ENCODE measurements at regions not wholly inside any gene's neighbourhood (a gene's known extent, or its start where the extent isn't known, plus 50 kb on each side); places are given as distances from the start of the nearest gene placed in this dataset.
"Not testable (repeated sequence)": the region's sequence is repeated elsewhere in the genome, so short reads cannot be mapped to it uniquely, and the experiment has no call there.

GRCh38 chr12:91249518-91250272, 67.1 kb upstream of the DCN start:
- DNase-seq (ENCODE audit: extremely low read depth, low read depth) = no peak
- no peak overlapping the region for H3K4me3 ChIP-seq (replicated peaks; ENCODE audit: low read depth, low read length)

GRCh38 chr12:91249054-91249453, 66.4 kb upstream of the DCN start:
- H3K4me3 ChIP-seq (replicated peaks; ENCODE audit: low read depth, low read length) = no peak overlapping the region
- no peak for DNase-seq (ENCODE audit: extremely low read depth, low read depth)
- no peak for TF ChIP-seq CTCF (IDR thresholded peaks at IDR 0.05; ENCODE audit: low read depth, low read length, missing control alignments)

More at GRCh38 chr12:91249518-91250272, 67.1 kb upstream of the DCN start:
- no peak for TF ChIP-seq CTCF (IDR thresholded peaks at IDR 0.05; ENCODE audit: low read depth, low read length, missing control alignments)

GRCh38 chr12:91243177-91243576, 60.6 kb upstream of the DCN start:
- H3K4me3 ChIP-seq (replicated peaks; ENCODE audit: low read depth, low read length); DNase-seq (ENCODE audit: extremely low read depth, low read depth): not testable (repeated sequence)
- TF ChIP-seq CTCF (IDR thresholded peaks at IDR 0.05; ENCODE audit: low read depth, low read length, missing control alignments) = peak; percentile 36

DNA sequence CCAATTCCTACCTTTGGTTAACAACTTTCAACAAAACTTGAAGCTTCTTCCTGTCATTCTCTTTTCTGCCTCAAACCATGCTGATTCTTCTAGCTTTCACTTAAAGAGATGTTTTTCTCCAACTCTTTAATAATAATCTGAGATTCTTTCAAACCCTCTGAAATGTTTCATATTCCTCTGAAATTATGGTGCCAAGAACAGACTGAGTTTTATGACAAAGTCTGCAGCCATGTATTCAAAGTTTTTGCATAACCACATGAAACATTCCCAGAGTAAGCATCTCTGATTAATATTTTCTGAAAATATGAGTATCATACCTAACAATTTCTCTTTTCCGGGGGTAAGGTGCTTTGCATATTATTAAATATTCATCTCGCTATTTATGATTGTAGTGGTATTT, 59.1 kb upstream of the DCN start:
- DNase-seq (ENCODE audit: extremely low read depth, low read depth) = no peak
- H3K4me3 ChIP-seq (replicated peaks; ENCODE audit: low read depth, low read length) = no peak overlapping the region
- TF ChIP-seq CTCF (IDR thresholded peaks at IDR 0.05; ENCODE audit: low read depth, low read length, missing control alignments) = no peak

GRCh38 chr12:91240386-91241095, 57.9 kb upstream of the DCN start:
- no peak overlapping the region for H3K4me3 ChIP-seq (replicated peaks; ENCODE audit: low read depth, low read length)
- TF ChIP-seq CTCF (IDR thresholded peaks at IDR 0.05; ENCODE audit: low read depth, low read length, missing control alignments) = no peak
- DNase-seq (ENCODE audit: extremely low read depth, low read depth) = no peak

DNA sequence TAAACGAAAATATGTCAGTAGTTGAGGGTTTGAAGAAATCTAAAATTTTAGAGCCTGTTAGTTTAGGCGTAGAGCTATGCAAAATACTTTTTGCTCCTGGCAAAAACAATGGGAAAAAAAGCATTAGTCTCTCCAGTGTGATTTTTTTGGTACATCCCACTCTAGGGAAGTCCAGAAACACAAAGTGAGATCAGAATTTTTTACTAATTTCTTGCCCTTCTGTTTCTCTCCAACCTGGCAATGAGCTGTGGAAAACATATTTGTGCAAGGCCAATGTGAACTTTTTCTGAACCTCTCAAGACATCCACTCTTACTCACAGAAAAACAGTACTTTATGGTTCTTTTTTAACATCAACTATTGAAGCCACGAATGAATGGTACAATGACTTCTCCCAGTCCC, 56.9 kb upstream of the DCN start:
- H3K4me3 ChIP-seq (replicated peaks; ENCODE audit: low read depth, low read length) = no peak overlapping the region
- TF ChIP-seq CTCF (IDR thresholded peaks at IDR 0.05; ENCODE audit: low read depth, low read length, missing control alignments) = no peak
- DNase-seq (ENCODE audit: extremely low read depth, low read depth) = no peak

All from HFF-Myc (cell line).